ENCODE measurements at regions not wholly inside any gene's neighbourhood (a gene's known extent, or its start where the extent isn't known, plus 50 kb on each side); places are given as distances from the start of the nearest gene placed in this dataset.

GRCh38 chr7:16318989-16319915 is 102.1 kb downstream of the CRPPA start:
- intact Hi-C loops (cut with DNase I), result no loop called here
- Histone ChIP-seq H3K9me3 (ENCODE audit: control insufficient read depth, low read length) (no peaks in the 10 kb centered on the region), H3K27ac (ENCODE audit: low read length) (no peak overlapping the region), H3K4me3 (ENCODE audit: low read length) (no peak overlapping the region), H3K4me1 (ENCODE audit: control insufficient read depth, insufficient read depth, low read length) (no peaks in the 10 kb centered on the region), H3K27me3 (ENCODE audit: control insufficient read depth, insufficient read depth) (no peaks in the 10 kb centered on the region)
- no peak for ATAC-seq
- no peak for DNase-seq
- 87% methylated on average over 6 of the region's 6 CpGs for WGBS

GRCh38 chr7:16318463-16318862 is 102.9 kb downstream of the CRPPA start:
- DNase-seq (no peak), ATAC-seq (no peak)
- intact Hi-C loops (cut with DNase I), result no loop called here
- Histone ChIP-seq H3K4me3 (ENCODE audit: low read length) (no peak overlapping the region), H3K27ac (ENCODE audit: low read length) (no peak overlapping the region), H3K4me1 (ENCODE audit: control insufficient read depth, insufficient read depth, low read length) (no peaks in the 10 kb centered on the region), H3K27me3 (ENCODE audit: control insufficient read depth, insufficient read depth) (no peaks in the 10 kb centered on the region), H3K9me3 (ENCODE audit: control insufficient read depth, low read length) (no peaks in the 10 kb centered on the region)

GRCh38 chr7:16317406-16317805 is 103.9 kb downstream of the CRPPA start:
- no peaks in the 10 kb centered on the region for H3K4me1 ChIP-seq (ENCODE audit: control insufficient read depth, insufficient read depth, low read length)
- DNase-seq, result no peak
- 39% methylated on average over 1 of the region's 1 CpG for WGBS
- H3K27me3 ChIP-seq (ENCODE audit: control insufficient read depth, insufficient read depth), result no peaks in the 10 kb centered on the region
- intact Hi-C loops (cut with DNase I), result no loop called here
- no peak overlapping the region for H3K4me3 ChIP-seq (ENCODE audit: low read length)
- no peak for ATAC-seq
- H3K27ac ChIP-seq (ENCODE audit: low read length), result no peak overlapping the region
- no peaks in the 10 kb centered on the region for H3K9me3 ChIP-seq (ENCODE audit: control insufficient read depth, low read length)

GRCh38 chr7:16315280-16315679 is 106.1 kb downstream of the CRPPA start:
- Histone ChIP-seq H3K4me3 (ENCODE audit: low read length) (no peak overlapping the region), H3K4me1 (ENCODE audit: control insufficient read depth, insufficient read depth, low read length) (no peaks in the 10 kb centered on the region), H3K9me3 (ENCODE audit: control insufficient read depth, low read length) (no peaks in the 10 kb centered on the region), H3K27me3 (ENCODE audit: control insufficient read depth, insufficient read depth) (no peaks in the 10 kb centered on the region), H3K27ac (ENCODE audit: low read length) (no peak overlapping the region)
- DNase-seq, result no peak
- ATAC-seq, result no peak
- 89% methylated on average over 3 of the region's 3 CpGs for WGBS
- intact Hi-C loops (cut with DNase I), result no loop called here

GRCh38 chr7:16309129-16309528 is 112.2 kb downstream of the CRPPA start:
- Histone ChIP-seq H3K4me3 (ENCODE audit: low read length) (no peak overlapping the region), H3K4me1 (ENCODE audit: control insufficient read depth, insufficient read depth, low read length) (no peaks in the 10 kb centered on the region), H3K27me3 (ENCODE audit: control insufficient read depth, insufficient read depth) (no peaks in the 10 kb centered on the region), H3K27ac (ENCODE audit: low read length) (no peak overlapping the region), H3K9me3 (ENCODE audit: control insufficient read depth, low read length) (no peaks in the 10 kb centered on the region)
- DNase-seq, result no peak
- 94% methylated on average over 2 of the region's 2 CpGs for WGBS
- intact Hi-C loops (cut with DNase I), result no loop called here
- ATAC-seq, result no peak

GRCh38 chr7:16301291-16301690 is 120.0 kb downstream of the CRPPA start:
- ATAC-seq (no peak), DNase-seq (no peak)
- no peaks in the 10 kb centered on the region for H3K9me3 ChIP-seq (ENCODE audit: control insufficient read depth, low read length)
- H3K4me1 ChIP-seq (ENCODE audit: control insufficient read depth, insufficient read depth, low read length), result no peaks in the 10 kb centered on the region
- 61% methylated on average over 4 of the region's 4 CpGs for WGBS
- H3K27me3 ChIP-seq (ENCODE audit: control insufficient read depth, insufficient read depth), result no peaks in the 10 kb centered on the region
- intact Hi-C loops (cut with DNase I), result no loop called here
- H3K4me3 ChIP-seq (ENCODE audit: low read length), result no peak overlapping the region
- no peak overlapping the region for H3K27ac ChIP-seq (ENCODE audit: low read length)

GRCh38 chr7:16300361-16300895 is 120.9 kb downstream of the CRPPA start:
- H3K4me3 ChIP-seq (ENCODE audit: low read length), result no peak overlapping the region
- H3K9me3 ChIP-seq (ENCODE audit: control insufficient read depth, low read length), result no peaks in the 10 kb centered on the region
- no peaks in the 10 kb centered on the region for H3K4me1 ChIP-seq (ENCODE audit: control insufficient read depth, insufficient read depth, low read length)
- DNase-seq, result no peak
- no peak overlapping the region for H3K27ac ChIP-seq (ENCODE audit: low read length)
- intact Hi-C loops (cut with DNase I), result no loop called here
- H3K27me3 ChIP-seq (ENCODE audit: control insufficient read depth, insufficient read depth), result no peaks in the 10 kb centered on the region
- WGBS, result 71% methylated on average over 3 of the region's 3 CpGs
- no peak for ATAC-seq

GRCh38 chr7:16299853-16300252 is 121.5 kb downstream of the CRPPA start:
- DNase-seq, result no peak
- no peak for ATAC-seq
- Histone ChIP-seq H3K4me3 (ENCODE audit: low read length) (no peak overlapping the region), H3K9me3 (ENCODE audit: control insufficient read depth, low read length) (no peaks in the 10 kb centered on the region), H3K27ac (ENCODE audit: low read length) (no peak overlapping the region), H3K27me3 (ENCODE audit: control insufficient read depth, insufficient read depth) (no peaks in the 10 kb centered on the region), H3K4me1 (ENCODE audit: control insufficient read depth, insufficient read depth, low read length) (no peaks in the 10 kb centered on the region)
- WGBS, result 92% methylated on average over 5 of the region's 5 CpGs
- intact Hi-C loops (cut with DNase I), result no loop called here

GRCh38 chr7:16298221-16298620 is 123.1 kb downstream of the CRPPA start:
- intact Hi-C loops (cut with DNase I), result no loop called here
- Histone ChIP-seq H3K9me3 (ENCODE audit: control insufficient read depth, low read length) (no peaks in the 10 kb centered on the region), H3K27ac (ENCODE audit: low read length) (no peak overlapping the region), H3K4me3 (ENCODE audit: low read length) (no peak overlapping the region), H3K4me1 (ENCODE audit: control insufficient read depth, insufficient read depth, low read length) (no peaks in the 10 kb centered on the region), H3K27me3 (ENCODE audit: control insufficient read depth, insufficient read depth) (no peaks in the 10 kb centered on the region)
- no peak for DNase-seq
- ATAC-seq, result no peak

GRCh38 chr7:16295558-16295957 is 125.8 kb downstream of the CRPPA start:
- 38% methylated on average over 2 of the region's 2 CpGs for WGBS
- Histone ChIP-seq H3K27me3 (ENCODE audit: control insufficient read depth, insufficient read depth) (no peaks in the 10 kb centered on the region), H3K27ac (ENCODE audit: low read length) (no peak overlapping the region), H3K4me3 (ENCODE audit: low read length) (no peak overlapping the region), H3K4me1 (ENCODE audit: control insufficient read depth, insufficient read depth, low read length) (no peaks in the 10 kb centered on the region), H3K9me3 (ENCODE audit: control insufficient read depth, low read length) (no peaks in the 10 kb centered on the region)
- ATAC-seq (no peak), DNase-seq (no peak)
- intact Hi-C loops (cut with DNase I), result no loop called here

- Histone ChIP-seq H3K27me3 (ENCODE audit: control insufficient read depth, insufficient read depth) (no peaks in the 10 kb centered on the region), H3K4me1 (ENCODE audit: control insufficient read depth, insufficient read depth, low read length) (no peaks in the 10 kb centered on the region), H3K27ac (ENCODE audit: low read length) (no peak overlapping the region), H3K9me3 (ENCODE audit: control insufficient read depth, low read length) (no peaks in the 10 kb centered on the region), H3K4me3 (ENCODE audit: low read length) (no peak overlapping the region)
- 95% methylated on average over 3 of the region's 3 CpGs for WGBS
- DNase-seq (no peak), ATAC-seq (no peak)
- intact Hi-C loops (cut with DNase I), result no loop called here
These were observed 127.5 kb downstream of the CRPPA start for GRCh38 chr7:16293669-16294425.

Data from right cardiac atrium (tissue), 5 donors.